GF-D8 (cell line): ENCODE measurements at regions not wholly inside any gene's neighbourhood (a gene's known extent, or its start where the extent isn't known, plus 50 kb on each side); places are given as distances from the start of the nearest gene placed in this dataset.

Source experiments
- DNase-seq: peaks from one replicate; lab custom pipeline; 2025; lab: John Stamatoyannopoulos, UW

- no peak for DNase-seq
These were observed 101.9 kb downstream of the GAS2L3 start for GRCh38 chr12:100675432-100675831.

- DNase-seq = no peak
These were observed 107.6 kb downstream of the GAS2L3 start for GRCh38 chr12:100681074-100681473.

DNA sequence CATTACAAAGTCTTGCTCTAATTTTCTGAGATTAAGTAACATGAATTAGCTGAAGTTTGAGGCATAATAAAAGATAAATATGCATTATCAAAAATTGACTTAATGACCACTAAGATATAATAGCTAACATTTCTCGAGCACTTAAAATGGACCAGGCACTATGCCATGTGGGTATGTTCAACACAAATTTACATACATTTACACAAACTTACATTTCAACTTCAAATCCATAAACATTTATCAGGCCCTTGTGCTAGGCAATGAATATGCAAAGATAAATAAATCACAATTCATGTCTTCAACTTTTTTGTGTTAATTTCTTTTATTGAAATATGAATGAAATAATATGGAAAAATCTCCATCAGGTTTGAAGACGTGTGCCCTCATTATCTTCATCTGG, 108.7 kb downstream of the GAS2L3 start:
- DNase-seq = no peak

GRCh38 chr12:100687686-100688085, 106.9 kb upstream of the ANO4 start:
- DNase-seq = no peak

- no peak for DNase-seq
These were observed 106.1 kb upstream of the ANO4 start for GRCh38 chr12:100688451-100688864.

- DNase-seq = no peak
These were observed 102.1 kb upstream of the ANO4 start for GRCh38 chr12:100692502-100692901.

DNA sequence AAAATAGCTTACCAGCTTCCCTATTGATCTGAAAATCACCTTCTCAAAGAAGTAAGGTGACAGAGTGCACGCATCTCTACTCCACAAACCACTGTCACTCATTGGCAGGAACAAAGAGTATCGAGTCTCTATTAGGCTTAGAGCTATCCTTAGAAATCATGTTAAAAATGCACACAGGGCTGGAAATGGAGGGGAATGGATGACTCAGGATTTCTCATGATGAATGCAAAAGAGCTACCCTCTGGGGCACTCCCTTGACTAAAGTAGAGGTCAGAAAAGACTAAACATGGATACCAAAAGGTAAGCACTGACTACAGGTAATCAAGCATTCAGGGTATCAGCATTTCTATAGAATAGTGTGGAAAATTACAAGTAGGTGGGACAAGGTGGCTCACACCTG, 96.1 kb upstream of the ANO4 start:
- DNase-seq = no peak

DNA sequence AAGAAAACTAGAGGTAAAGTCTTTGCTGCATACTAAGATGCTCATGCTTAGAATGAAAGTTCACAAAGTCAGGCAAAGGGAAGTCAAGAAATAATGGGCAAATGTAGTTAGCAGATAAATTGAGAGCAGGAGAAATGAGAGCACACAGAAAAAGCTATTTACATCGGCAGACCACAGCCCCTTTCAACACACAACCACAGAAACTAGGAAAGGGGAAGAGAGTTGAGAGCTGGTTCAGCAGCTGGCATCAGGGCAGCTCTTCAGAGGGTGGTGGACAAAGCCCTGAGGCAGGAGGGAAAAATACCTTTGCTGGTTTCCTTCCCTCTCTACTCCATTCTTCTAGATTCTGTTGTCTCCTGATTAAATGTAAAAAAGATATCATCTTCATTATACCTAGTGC, 95.4 kb upstream of the ANO4 start:
- peak; percentile 20 for DNase-seq

GRCh38 chr12:100703337-100703736, 91.2 kb upstream of the ANO4 start:
- DNase-seq = no peak

- DNase-seq = no peak
These were observed 90.7 kb upstream of the ANO4 start for GRCh38 chr12:100703868-100704267.

DNA sequence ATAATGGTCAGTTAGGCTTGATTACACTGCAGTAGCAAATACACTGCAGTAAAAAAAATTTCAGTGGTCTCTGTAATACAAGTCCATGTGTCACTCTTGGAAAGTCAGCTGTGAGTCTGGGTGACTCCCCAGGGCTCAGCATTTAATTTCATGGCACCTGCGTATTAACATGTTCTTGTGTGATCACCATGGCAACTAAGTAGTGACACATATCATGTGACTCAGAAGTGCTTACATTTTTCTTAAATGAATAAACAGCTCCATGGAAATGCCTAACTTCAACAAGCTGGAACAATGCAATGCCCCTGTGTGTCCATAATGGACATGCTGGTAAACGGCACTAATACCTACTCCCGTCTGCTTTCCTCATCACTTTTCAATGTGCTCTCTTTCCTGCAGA, 88.5 kb upstream of the ANO4 start:
- DNase-seq = no peak

DNA sequence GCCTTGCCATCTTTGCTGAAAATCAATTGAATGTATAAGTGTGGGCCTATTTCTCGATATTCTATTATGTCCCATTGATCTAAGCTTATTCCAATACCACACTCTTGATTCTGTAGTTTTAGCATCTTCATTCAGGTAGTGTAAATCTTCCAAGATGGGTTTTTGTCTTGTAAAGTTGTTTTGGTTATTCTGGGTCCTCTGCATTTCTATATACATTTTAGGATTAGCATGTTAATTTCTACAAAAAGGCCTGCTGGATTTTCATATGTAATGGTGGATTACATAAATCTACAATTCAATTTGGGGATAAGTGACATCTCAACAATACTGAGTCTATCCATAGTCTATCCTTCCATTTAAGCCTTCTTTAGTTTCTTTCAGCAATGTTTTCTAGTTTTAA, 86.0 kb upstream of the ANO4 start:
- DNase-seq = no peak

DNA sequence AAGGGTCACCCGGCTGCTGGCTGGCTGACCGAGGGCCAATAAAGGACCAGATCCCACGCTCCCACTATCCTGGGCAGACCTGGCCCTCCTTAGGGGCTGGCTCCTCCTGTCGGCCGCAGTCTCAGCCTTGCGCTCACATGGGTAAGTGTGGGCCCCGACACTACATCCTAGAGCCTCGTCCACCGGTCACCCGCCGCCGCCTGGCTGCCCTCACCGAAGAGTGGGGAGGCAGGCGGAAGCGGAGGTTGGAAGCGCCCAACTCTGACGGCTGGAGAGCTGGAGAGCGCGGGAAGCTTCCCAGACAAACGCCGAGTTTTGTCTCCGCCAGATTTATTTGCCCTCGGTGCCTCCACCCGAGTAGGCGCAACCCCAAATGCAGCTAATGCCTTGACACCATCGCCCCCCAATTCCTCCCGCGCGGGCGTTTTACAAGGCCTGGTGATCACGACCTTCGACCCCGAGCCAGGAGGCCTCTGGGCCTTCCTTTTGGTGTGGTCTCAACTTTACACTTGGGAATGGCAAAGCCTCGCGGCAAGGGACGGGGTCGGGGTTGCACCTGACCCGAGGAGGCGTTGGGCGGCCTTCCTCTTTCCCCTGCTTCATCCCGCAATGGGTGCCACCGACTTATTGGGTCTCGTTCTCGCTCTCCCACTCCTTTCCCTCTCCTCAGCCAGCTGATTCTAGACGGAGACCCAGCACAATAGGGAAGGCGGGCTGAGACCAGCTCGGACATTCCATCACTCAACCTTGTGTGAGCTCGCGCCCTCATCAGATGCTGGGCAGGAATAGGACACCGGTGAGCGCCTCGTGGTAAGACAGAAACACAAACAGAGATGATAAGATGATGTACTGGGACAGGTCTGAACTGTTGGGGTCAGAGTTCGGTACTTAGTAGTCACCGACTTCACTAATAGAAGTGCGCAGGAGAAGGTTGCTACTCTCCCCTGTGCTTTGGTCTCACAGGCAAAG, 78.3 kb upstream of the ANO4 start:
- no peak for DNase-seq

- no peak for DNase-seq
These were observed 77.4 kb upstream of the ANO4 start for GRCh38 chr12:100716945-100717732.

GRCh38 chr12:100717733-100718067, 76.9 kb upstream of the ANO4 start:
- DNase-seq = no peak

DNA sequence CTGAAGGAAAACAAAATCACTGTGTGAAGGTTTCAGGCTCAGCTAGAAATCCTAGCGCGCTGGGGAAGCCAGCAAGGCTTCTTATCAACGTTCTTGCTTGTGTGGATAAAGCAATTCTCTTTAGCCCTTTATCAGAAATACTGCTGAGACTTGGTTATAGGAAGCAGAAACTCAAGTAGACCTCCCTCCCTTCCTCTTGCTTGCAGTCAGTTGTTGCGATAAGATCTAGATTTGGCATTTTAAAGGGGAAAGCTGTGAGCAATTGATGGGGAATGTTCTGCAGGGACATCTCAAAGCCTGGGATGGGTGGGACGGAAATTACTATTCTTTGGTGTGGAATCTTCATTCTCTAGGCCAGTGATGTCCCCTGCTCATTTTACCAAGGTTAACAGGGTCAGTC, 76.4 kb upstream of the ANO4 start:
- no peak for DNase-seq

DNA sequence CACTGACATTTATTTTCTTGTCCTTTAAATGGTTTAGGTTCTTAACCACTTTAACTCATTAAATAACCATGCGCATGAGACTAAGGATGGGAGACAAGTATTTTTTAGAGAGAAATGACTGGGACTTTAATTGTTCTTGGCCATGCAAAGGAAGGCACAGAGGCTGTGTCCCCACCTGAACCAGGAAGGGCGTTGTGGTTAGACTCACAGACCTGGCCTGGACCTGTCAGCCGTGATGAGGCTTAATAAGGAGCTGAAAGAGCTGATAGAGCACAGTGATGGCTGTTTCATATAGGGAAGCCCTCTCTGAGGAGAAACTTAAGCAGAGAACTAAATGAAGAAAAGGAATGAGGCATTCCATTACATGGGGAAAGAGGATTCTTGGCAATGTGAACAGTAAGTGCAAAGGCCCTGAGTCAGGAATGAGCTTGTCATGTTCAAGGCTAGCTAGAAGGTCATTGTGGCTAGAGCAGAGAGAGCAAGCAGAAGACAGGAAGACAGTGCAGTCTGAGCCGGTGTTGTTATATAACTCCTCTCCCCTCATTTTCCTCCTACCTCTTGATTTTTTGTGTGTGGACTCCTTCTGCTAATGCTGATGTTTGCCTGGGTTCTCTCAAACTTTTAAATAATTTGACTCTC, 74.4 kb upstream of the ANO4 start:
- no peak for DNase-seq

- no peak for DNase-seq
These were observed 73.4 kb upstream of the ANO4 start for GRCh38 chr12:100721169-100721568.

DNA sequence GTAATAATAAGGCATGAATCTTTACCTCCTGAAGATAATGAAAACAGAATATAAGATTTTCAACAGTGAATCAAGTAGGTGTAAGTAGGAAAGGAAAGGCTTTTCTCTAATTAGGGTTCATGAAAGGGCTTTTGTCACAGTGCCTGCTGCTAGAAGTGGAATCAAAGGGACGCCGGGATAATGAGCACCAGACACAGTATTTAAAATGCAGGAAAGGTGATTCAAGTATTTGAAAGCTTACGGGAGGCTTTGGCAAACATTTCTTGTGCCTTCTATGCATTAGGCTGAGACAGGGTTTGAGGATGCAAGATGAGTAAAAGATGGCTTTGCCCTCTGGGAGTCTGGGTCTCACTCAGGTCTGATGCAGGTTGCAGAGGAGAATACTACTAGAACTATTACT, 70.5 kb upstream of the ANO4 start:
- no peak for DNase-seq

DNA sequence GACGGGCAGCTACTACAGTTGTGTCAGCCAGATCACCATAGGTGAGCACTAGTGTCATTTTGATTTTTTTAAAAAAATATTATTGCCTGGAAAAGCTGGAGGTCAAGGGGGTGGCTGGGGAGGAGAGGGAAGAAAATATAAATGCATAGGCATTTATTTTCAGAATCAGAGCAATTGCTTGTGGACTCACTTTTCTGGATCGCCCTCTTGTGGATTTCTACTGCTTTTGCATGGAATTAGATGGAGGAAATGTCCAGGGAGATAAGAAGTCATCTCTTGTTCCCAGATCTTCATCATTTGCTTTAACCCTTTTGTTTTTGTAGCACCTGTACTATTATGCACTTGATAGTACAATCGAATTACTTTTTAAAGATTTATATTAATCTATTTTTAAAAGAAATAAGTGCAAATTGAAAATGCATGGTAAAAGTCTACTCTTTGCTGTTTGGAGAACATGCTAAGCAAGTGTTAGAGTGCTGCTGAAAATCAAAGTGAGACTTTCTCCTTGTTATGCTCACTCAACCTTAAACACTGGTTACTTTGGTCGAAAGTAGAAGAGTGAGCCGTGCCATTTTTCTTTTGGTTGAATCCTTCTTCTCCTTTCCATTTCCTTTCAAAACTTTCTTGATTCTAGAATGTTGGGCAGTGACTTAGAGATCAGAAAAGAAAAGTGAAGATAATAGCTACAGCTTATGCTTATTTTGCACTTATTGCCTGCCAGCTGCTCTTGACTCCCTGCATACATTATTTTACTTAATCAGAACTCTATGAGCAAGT, 60.6 kb upstream of the ANO4 start:
- DNase-seq = no peak

GRCh38 chr12:100737168-100737567, 57.4 kb upstream of the ANO4 start:
- no peak for DNase-seq

GRCh38 chr12:100738086-100738485, 56.5 kb upstream of the ANO4 start:
- DNase-seq = no peak
